Urothelium cell line (cell line): ENCODE measurements at regions not wholly inside any gene's neighbourhood (a gene's known extent, or its start where the extent isn't known, plus 50 kb on each side); places are given as distances from the start of the nearest gene placed in this dataset.
A peak's percentile ranks its signal among the peaks of the same experiment; 100 is the strongest.

Experiments used
- DNase-seq: peaks from one replicate; pipeline ENCODE4 v3.0.0; 2011; ENCODE audit warnings: low spot score, mixed read lengths
- FAIRE-seq: peaks from 2 replicates; lab custom pipeline; 2011; peaks lifted over from hg19 to GRCh38; lab: Jason Lieb, UNC

GRCh38 chr11:29318134-29318845 is 698.5 kb downstream of the KCNA4 start:
- no peak for DNase-seq
- no peak for FAIRE-seq

- no peak for DNase-seq
- peak; percentile 5 for FAIRE-seq
Observed at GRCh38 chr11:29317694-29318093, 699.1 kb downstream of the KCNA4 start.

- DNase-seq (no peak), FAIRE-seq (no peak)
Observed at GRCh38 chr11:29315275-29315674, 701.6 kb downstream of the KCNA4 start.

- no peak for DNase-seq
- FAIRE-seq: no peak
Observed at GRCh38 chr11:29314211-29314610, 702.6 kb downstream of the KCNA4 start.

- DNase-seq (no peak), FAIRE-seq (no peak)
Observed at GRCh38 chr11:29312812-29313211, 704.0 kb downstream of the KCNA4 start.

- DNase-seq (no peak), FAIRE-seq (no peak)
Observed at GRCh38 chr11:29310725-29311342, 706.0 kb downstream of the KCNA4 start.

- DNase-seq: no peak
- FAIRE-seq: no peak
Observed at GRCh38 chr11:29309992-29310391, 706.8 kb downstream of the KCNA4 start.

GRCh38 chr11:29306527-29306926 is 710.3 kb downstream of the KCNA4 start:
- no peak for DNase-seq
- no peak for FAIRE-seq

- DNase-seq (no peak), FAIRE-seq (no peak)
Observed at GRCh38 chr11:29305456-29306232, 711.2 kb downstream of the KCNA4 start.

- DNase-seq (peak; percentile 34), FAIRE-seq (no peak)
Observed at GRCh38 chr11:29300420-29300819, 716.4 kb downstream of the KCNA4 start.

GRCh38 chr11:29296680-29297079 is 720.1 kb downstream of the KCNA4 start:
- FAIRE-seq (no peak), DNase-seq (no peak)

- DNase-seq (no peak), FAIRE-seq (no peak)
Observed at GRCh38 chr11:29293825-29294224, 723.0 kb downstream of the KCNA4 start.

GRCh38 chr11:29282088-29282487 is 734.7 kb downstream of the KCNA4 start:
- FAIRE-seq: no peak
- peak; percentile 83 for DNase-seq

GRCh38 chr11:29281271-29281777 is 735.5 kb downstream of the KCNA4 start:
- no peak for FAIRE-seq
- no peak for DNase-seq

GRCh38 chr11:29280452-29280851 is 736.4 kb downstream of the KCNA4 start:
- DNase-seq (peak; percentile 28), FAIRE-seq (no peak)

- no peak for FAIRE-seq
- no peak for DNase-seq
Observed at GRCh38 chr11:29279716-29280115, 737.1 kb downstream of the KCNA4 start.

- no peak for FAIRE-seq
- peak; percentile 34 for DNase-seq
Observed at GRCh38 chr11:29272019-29272654, 744.7 kb downstream of the KCNA4 start.

GRCh38 chr11:29271616-29272015 is 745.2 kb downstream of the KCNA4 start:
- no peak for DNase-seq
- no peak for FAIRE-seq

- FAIRE-seq (no peak), DNase-seq (no peak)
Observed at GRCh38 chr11:29268733-29269132, 748.1 kb downstream of the KCNA4 start.

- DNase-seq (no peak), FAIRE-seq (no peak)
Observed at GRCh38 chr11:29265792-29266191, 751.0 kb downstream of the KCNA4 start.

GRCh38 chr11:29265381-29265780 is 751.4 kb downstream of the KCNA4 start:
- DNase-seq (no peak), FAIRE-seq (no peak)
